ENCODE measurements at regions not wholly inside any gene's neighbourhood (a gene's known extent, or its start where the extent isn't known, plus 50 kb on each side); places are given as distances from the start of the nearest gene placed in this dataset.
A peak's percentile ranks its signal among the peaks of the same experiment; 100 is the strongest.
"Not testable (repeated sequence)": the region's sequence is repeated elsewhere in the genome, so short reads cannot be mapped to it uniquely, and the experiment has no call there.

DNA sequence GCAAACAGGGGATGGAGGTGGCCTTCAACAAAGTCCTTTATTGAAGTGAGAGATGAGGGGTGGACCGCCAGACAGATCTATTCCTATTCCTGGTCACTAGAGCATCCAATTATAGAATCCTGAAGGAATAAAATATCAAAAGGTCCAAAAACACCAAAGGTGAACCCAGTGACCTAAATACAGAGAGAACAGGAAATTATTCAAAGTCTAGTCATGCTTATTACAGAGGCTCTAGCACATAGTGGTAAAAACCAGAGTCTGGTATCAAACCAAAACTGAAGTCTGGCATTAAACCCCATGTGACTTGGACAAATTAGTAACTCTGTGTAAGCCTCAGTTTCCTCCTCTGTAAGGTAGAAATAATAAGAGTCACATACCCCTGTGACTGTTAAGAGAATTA is 100.5 kb upstream of the SNX2 start:
- no peak for DNase-seq

DNA sequence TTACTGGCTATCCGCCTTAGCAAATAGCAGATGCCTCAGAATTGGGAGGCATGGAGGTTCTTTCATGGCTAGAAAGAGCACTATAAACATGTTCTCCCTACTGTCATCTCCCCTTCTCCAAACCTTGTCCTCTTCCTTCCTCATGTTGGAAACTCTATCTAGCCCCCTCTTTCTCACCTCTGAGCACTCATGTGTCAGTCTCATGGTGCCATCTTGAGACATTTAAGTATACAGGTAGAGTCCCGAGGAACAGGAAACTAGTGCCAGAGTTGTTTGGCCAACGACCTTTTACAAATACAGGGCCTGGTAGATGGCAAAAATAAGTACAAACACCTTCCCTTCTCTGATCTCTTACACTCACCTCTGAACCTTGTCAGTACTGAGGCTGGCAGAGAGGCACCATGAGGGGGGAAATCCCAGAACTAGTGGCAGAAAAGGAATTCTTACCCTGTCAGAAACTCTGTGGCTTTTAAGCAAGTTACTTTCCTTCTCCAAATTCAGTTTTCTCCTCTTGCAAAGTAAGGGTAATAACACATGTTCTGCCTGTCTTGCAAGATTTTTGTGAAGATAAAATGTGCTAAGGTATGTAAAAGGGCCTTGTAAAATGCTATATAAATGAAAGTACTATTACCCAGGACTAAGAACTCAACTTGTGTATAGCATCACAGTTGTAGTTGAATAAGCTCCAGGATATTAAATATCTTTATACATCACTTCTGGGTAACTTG is 94.1 kb upstream of the SNX2 start:
- DNase-seq, result no peak

- no peak for DNase-seq
Observed at GRCh38 chr5:122683631-122684030, 91.2 kb upstream of the SNX2 start.

DNA sequence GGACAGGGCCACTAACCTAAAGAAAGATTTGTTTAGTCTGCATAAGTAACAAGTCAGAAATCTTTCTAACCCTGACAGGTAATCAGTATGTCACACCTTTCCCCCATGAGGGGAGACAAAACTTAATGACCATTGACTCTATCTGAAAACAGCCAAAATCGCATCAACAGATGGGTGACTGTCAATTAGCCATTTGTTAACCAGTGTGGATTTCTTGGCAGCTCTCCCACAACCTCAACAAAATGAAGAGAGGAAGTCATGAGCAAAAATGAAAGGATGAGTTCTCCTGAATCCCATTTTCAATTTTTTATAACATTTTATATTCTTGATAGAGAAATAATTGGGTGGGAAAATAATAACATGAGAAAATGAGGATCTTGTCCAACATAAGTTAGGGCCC is 84.6 kb upstream of the SNX2 start:
- DNase-seq, result no peak

- no peak for DNase-seq
Observed at GRCh38 chr5:122691931-122692330, 82.9 kb upstream of the SNX2 start.

DNA sequence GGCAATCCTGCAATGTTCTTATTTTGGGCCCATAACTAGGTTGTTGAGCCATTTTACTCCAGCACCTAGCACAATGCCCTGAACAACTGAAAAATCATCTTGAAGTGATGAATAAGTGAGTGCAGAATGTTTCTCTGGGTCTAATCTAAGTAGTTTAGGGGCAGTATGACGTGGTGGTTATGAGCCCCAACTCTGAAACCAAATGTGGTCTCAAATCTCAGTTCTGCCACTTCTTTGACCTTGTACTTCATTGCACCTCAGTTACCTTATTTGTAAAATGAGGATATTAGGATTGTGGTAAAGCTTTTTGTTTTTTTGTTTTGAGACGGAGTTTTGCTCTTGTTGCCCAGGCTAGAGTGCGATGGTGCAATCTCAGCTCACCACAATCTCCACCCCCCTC is 80.9 kb upstream of the SNX2 start:
- DNase-seq, result no peak

DNA sequence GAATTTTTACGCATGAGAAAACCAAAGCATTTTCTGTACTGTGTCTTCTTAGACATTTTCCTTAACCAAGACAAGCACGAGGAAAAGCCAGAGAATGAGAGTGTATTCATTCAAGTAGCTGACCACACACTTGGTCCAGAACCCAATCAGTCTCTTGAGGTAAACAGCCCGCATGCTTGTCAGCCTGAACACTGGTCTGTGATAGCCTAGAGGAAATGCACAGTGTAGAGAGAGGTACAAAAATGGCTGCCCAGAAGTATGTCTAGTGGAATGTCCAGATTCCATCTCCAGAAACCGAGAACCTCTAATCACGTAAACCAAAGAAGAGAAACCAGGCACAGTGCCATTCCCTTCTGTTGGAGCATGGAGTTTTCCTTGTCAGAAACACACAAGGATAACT is 80.0 kb upstream of the SNX2 start:
- DNase-seq, result no peak

DNA sequence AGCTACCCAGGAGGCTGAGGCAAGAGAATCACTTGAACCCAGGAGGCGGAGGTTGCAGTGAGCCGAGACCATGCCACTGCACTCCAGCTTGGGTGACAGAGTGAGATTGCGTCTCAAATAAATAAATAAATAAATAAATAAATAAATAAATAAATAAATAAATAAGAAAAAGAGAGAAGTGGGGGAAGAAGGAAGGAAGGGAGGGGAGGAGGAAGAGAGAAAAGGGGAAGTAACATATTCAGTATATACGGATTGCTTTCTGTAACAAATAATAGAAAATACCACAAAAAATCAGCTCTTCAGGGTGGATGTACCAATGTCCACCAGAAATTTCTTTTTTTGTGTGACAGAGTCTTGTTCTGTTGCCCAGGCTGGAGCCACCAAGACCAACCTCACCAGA is 78.1 kb upstream of the SNX2 start:
- not testable (repeated sequence) for DNase-seq

GRCh38 chr5:122697191-122697590 is 77.7 kb upstream of the SNX2 start:
- no peak for DNase-seq

GRCh38 chr5:122699201-122699600 is 75.7 kb upstream of the SNX2 start:
- DNase-seq, result no peak

DNA sequence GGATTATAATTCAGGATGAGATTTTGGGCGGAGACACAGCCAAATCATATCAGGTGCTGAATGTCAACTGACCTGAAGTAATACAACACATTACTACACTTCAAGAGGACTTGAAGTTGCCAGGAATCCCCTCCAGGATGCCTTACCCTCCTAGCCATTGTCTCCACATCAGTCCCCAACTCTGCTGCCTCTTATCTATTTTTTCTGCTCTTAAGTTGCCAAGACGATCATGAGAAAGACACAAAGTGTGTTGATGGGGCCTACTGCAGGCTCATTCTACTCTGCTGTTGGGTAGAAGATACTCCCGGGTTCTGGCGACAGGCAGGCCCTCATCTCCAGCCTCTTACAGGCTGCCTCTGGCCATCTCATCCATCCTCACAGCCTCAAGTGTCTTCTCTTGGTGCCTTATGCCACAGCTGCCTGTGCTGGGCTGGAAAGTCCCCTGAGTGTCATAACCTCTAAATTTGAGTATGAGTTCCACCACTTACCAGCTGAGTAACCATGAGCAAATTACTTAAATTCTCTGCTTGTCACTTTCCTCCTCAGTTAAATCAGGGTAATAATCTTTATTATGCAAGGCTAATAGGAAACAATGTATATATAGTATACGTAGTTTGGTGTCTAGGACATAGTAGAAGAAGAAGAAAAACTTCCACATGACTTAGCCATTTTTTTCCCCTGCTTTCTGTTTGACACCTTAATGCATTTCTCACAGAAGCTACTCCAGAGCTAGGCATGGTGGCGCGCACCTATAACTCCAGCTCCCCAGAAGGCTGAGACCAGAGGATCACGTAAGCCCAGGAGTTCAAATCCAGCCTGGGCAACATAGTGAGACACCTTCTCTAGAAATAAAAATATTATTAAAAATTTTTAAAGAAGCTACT is 73.0 kb upstream of the SNX2 start:
- DNase-seq, result peak in 1 of 2 donors; percentile 73

DNA sequence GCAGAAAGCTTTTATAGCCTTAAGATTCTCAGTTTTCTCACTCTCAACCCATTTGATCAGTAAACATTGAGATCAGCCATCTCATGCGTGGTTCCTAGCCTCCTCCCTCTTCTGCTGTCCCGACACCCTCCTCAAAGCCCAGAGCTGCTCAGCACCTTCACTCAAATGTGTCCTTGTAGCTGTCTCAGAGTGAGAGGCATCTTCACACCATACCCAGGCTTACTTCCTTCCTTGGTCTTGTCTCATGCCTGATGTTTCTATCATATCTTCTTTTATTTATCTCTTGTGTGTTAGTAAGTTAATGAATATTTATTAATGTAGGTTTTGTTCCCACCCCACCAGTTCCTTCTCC is 72.4 kb upstream of the SNX2 start:
- DNase-seq, result peak in 1 of 2 donors; percentile 54

DNA sequence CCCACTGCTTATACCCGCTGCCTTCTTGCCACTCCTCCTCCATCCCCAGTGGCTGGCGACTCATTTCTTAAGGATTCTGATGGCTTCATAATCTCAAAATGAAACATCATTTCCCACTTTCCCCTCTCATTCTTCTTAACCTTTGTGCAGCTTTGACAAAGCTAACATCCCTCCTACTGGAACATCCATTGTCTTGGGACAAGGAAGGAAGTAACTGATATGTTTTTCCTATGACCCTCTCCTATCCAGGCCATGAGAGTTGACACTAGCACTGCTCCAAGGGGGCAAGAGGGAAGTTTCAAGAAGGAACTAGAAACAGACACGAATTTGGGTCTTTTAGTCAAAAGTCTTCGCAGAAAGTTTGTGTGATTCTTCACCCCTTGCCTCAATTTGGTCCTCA is 71.7 kb upstream of the SNX2 start:
- DNase-seq, result no peak

GRCh38 chr5:122704247-122705036 is 70.4 kb upstream of the SNX2 start:
- DNase-seq, result peak in 1 of 2 donors; percentile 34

- DNase-seq, result no peak
Observed at GRCh38 chr5:122705851-122706250, 69.0 kb upstream of the SNX2 start.

GRCh38 chr5:122707796-122708195 is 67.1 kb upstream of the SNX2 start:
- DNase-seq, result no peak

DNA sequence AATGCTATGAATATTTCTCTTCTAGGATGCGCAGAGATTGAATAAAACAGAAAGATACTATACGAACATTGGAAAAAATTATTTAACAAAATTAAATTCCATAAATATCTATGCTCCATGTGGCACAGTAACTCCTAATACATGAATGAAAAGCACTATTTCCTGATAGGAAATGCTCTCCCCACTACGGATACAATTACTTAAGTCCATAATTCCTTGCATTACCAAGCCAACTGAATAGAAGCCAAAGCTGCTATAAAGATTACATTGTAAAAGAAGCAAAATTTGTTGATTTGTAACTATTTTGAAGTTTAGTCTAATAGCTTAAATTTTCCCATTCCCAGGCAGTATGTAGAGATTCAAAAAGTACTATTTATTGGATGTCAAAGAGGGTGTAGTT is 61.8 kb upstream of the SNX2 start:
- no peak for DNase-seq

DNA sequence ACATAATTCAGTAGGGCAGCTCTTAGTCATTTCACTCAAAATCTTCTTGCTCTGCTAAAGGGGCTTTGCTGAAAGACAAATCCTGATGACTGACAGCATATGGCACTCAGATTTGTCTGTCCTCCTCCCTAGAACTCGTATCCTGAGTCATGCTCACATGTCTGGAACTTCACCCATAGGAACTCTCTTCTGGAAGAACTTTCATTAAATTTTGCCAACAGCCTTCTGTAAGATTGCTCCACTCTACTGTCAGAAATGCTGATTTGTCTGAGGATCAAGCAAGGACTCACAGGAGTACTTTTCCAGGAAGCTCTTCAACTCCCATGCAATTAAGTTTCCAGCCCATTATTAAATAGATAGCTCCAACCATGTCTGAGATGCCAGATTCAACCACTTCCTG is 59.8 kb upstream of the SNX2 start:
- no peak for DNase-seq

GRCh38 chr5:122718611-122719010 is 56.3 kb upstream of the SNX2 start:
- no peak for DNase-seq

DNA sequence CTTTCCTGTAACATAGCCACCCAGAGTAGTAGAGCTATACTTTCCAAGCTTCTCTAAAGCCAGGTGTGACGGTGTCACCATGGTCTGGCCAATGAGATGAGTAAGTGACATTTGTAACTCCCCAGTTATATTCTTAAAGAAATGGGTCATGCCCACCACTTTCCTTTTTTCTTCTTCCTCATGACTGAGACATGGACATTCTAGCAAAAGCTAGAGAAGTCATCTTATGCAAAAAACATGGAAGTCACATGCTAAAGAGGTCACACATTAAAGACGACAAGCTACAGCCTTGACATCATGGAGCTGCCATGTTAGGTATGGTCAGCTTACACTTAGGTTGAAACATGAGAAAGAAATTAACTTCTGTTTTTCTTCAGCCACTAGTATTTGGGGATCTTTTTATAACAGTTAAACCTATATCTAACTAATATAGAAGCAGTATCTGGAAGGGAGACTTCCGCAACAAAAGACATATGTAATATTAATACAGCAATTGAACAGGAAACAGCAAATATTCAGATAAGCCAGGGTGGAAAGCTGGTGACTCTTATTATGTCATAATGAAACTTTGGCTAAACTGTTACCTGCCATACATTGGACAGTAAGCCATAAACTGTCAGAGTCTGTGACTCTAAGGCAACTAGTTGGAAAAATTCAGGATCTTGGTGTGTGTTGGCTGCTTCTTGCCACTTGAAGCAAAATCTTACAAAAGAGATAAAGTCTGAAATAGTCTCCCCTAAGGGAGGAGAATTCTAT is 54.7 kb upstream of the SNX2 start:
- DNase-seq, result no peak

DNA sequence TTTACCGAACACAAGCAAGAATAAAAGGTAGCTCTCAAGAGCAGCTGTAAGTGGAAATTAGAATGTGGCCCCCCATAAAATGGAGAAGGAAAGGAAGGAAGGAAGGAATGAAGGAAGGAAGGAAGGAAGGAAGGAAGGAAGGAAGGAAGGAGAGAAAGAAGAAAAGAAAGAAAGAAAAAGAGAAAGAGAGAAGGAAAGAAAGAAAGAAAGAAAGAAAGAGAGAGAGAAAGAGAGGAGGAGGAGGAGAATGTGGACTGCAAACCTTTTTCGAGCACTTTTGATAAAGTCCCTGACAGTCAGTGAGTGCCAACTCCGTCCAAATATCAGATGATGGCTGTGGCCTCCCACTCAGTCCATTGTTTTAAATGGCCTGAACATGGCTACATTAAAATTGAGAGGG is 53.8 kb upstream of the SNX2 start:
- DNase-seq, result no peak

- DNase-seq, result no peak
Observed at GRCh38 chr5:122722341-122722740, 52.5 kb upstream of the SNX2 start.
